Fibroblast of mammary gland (primary cell): ENCODE measurements at regions not wholly inside any gene's neighbourhood (a gene's known extent, or its start where the extent isn't known, plus 50 kb on each side); places are given as distances from the start of the nearest gene placed in this dataset.

Experiments
- DNase-seq: peaks from one replicate; pipeline ENCODE4 v3.0.0-alpha.2; 2010; ENCODE audit warnings: low read depth
- H3K4me3 ChIP-seq: 2 replicates; pipeline ENCODE4 v1.5.1; 2011; ENCODE audit warnings: low read depth, mild to moderate bottlenecking, low read length, moderate library complexity; ENCODE audit not compliant: control insufficient read depth
- CTCF ChIP-seq: conservative IDR thresholded peaks from 2 replicates; pipeline ENCODE4 v1.5.1; 2011; ENCODE audit warnings: low read depth, low read length, inconsistent platforms; ENCODE audit not compliant: control insufficient read depth, insufficient read depth

- DNase-seq = no peak
Observed at GRCh38 chr2:71785516-71785981, 332.2 kb downstream of the DYSF start.

GRCh38 chr2:71784734-71785511, 331.6 kb downstream of the DYSF start:
- TF ChIP-seq CTCF = no peak
- H3K4me3 ChIP-seq = no peak overlapping the region
- peak; percentile 30 for DNase-seq

More at GRCh38 chr2:71785516-71785981, 332.2 kb downstream of the DYSF start:
- H3K4me3 ChIP-seq = no peak overlapping the region
- TF ChIP-seq CTCF = no peak

GRCh38 chr2:71783815-71784214, 330.5 kb downstream of the DYSF start:
- H3K4me3 ChIP-seq = no peak overlapping the region
- TF ChIP-seq CTCF = no peak
- no peak for DNase-seq

- H3K4me3 ChIP-seq = no peak overlapping the region
- no peak for TF ChIP-seq CTCF
- no peak for DNase-seq
Observed at GRCh38 chr2:71783215-71783614, 329.9 kb downstream of the DYSF start.

GRCh38 chr2:71782323-71782722, 329.0 kb downstream of the DYSF start:
- H3K4me3 ChIP-seq = no peak overlapping the region
- TF ChIP-seq CTCF = no peak
- DNase-seq = no peak

GRCh38 chr2:71781695-71782228, 328.4 kb downstream of the DYSF start:
- DNase-seq = no peak
- H3K4me3 ChIP-seq = no peak overlapping the region
- no peak for TF ChIP-seq CTCF
